ENCODE measurements at regions not wholly inside any gene's neighbourhood (a gene's known extent, or its start where the extent isn't known, plus 50 kb on each side); places are given as distances from the start of the nearest gene placed in this dataset.

DNA sequence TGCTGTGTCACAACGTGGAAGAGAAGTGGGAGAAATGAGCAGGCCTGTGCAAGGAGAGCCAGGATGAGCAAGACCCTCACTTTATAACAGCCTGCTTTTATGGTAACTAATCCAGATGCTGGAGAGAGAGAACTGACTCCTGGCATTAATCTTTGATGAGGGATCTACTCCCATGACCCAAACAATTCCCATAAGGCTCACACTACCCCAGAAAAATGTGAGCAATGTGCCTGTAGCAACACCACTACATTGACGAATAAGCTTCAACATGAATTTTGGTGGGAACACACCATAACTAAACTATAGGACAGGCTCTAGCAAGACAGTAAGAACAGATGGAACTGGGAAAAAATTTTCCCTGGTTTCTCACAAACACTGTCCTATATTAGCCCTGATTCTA lies 173.6 kb upstream of the PRSS58 start:
- TF ChIP-seq, protein P1, sequence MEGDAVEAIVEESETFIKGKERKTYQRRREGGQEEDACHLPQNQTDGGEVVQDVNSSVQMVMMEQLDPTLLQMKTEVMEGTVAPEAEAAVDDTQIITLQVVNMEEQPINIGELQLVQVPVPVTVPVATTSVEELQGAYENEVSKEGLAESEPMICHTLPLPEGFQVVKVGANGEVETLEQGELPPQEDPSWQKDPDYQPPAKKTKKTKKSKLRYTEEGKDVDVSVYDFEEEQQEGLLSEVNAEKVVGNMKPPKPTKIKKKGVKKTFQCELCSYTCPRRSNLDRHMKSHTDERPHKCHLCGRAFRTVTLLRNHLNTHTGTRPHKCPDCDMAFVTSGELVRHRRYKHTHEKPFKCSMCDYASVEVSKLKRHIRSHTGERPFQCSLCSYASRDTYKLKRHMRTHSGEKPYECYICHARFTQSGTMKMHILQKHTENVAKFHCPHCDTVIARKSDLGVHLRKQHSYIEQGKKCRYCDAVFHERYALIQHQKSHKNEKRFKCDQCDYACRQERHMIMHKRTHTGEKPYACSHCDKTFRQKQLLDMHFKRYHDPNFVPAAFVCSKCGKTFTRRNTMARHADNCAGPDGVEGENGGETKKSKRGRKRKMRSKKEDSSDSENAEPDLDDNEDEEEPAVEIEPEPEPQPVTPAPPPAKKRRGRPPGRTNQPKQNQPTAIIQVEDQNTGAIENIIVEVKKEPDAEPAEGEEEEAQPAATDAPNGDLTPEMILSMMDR (IDR thresholded peaks at IDR 0.05), result no peak

DNA sequence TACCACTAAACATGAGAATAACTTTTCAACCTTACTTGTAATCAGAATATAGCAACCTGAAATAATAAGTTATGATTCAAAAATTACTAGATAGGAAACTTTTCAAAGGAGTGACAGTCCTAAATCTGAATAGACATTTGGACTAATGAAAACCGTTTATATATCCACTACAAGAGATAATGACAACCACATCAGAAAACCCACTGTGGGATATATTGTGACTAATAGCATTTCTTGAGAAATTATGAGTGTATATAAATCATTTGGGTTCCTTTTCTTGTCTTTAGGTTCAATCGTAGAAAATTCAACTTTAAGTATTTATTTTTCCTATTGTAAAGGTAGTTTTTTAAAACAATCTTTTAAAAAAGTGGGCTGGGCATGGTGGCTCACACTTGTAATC lies 170.2 kb upstream of the PRSS58 start:
- TF ChIP-seq, protein P1 (IDR thresholded peaks at IDR 0.05), result no peak

DNA sequence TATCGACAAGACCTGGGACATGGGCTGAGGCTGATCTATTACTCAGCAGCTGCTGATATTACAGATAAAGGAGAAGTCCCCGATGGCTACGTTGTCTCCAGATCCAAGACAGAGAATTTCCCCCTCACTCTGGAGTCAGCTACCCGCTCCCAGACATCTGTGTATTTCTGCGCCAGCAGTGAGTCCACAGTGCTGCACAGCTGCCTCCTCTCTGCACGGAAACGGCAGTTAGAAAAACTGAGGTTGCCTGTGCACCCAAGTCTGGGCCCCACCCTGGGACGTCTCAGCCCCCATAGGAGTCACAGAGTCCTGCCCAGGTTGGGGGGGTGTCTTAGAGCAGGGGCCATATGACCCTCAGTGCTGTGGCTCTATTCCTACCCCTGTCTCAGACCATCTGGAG lies 167.4 kb upstream of the PRSS58 start:
- TF ChIP-seq, protein P1 (IDR thresholded peaks at IDR 0.05), result no peak

DNA sequence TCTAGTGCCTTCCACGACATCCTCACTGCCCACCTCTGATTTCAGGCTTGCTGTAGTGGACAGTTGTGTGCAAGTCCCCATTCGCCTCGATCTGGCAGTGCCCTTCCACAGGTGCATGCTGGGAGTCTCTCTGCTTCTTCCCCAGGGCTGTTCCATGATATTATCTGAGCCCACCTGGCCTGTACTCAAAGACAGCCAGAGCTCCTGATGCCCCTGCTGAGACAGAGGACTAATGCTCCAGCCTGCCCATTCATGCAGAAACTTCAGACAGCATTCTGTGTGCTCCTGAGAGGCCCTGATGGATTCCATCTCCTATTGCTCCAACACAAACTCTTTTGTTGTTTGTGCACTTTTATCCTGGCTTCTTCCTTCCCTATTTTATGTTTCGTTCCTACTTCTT lies 164.8 kb upstream of the PRSS58 start:
- TF ChIP-seq, protein P1 (IDR thresholded peaks at IDR 0.05), result no peak

DNA sequence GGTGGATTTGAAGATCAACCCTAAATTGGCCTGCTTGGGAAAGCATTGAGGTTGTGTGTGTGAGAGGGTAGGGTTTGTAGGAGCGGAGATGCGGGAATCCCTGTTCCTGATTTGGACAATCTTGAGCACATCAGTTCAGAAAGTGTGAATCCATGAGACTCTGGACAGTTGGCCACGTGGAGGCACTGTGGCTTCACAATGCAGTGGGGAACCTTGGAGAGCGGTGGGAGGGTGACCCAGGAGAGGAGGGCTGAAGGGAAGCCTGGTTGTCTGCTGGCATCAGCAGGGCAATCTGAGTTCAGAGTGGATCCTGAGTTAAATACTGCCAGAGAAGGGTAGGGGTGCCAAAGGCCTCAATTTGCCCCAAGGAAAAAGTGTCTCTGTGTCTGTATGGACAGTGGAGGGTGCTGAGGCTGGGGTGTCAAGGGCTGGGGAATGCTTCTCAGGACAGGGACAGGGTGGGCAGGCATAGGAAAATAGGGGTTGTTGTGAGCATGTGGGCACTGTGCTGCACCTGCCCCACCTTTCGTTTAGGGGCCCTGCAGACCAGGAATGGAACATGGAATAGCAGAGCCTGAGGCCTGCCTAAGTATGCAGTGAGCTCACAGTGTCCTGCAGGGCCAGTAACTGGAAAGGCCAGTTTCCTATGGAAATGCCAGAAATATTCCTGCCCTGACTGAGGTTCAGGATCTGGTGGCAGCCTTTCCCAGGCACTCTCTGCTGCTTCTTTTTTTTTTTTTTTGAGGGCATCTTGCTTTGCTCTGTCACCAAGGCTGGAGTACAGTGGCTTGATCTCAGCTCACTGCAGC lies 162.9 kb upstream of the PRSS58 start:
- TF ChIP-seq, protein P1 (IDR thresholded peaks at IDR 0.05), result peak; percentile 16; the same call in 1 of the 2 replicates

DNA sequence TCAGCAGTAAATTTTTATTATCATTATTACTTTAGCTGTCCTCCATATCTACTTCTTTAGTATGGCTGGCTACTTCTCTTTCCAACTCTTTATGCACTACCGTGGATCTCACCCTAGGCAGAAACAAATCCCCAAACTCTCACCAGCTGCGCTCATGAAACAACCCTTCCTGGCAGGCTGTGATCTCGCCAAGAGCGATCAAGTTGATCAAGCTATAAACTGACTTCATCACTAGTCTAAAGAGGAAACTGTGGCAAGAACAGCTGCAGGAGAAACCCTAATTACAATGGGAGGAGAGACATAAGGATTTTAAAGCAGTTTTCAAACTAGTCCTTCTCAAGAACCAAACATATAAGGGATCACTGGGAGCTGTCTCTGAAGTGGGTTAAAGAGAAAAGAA lies 160.5 kb upstream of the PRSS58 start:
- TF ChIP-seq, protein P1 (IDR thresholded peaks at IDR 0.05), result no peak

DNA sequence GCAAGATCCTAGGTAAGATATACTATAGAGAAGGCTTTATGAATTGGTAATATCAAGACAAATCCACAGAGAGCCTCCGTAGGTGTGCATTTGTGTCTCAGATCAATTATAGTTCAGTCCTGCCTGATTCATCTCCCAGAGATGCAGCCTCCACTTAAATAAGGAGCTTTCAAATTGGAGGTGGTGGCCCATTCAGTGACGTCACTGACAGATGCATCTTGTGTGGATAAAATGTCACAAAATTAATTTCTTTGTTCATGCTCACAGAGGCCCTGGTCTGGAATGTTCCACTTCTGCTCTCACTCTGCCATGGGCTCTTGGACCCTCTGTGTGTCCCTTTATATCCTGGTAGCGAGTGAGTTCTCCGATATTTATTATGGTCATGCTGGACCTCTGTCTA lies 157.1 kb upstream of the PRSS58 start:
- TF ChIP-seq, protein P1 (IDR thresholded peaks at IDR 0.05), result no peak

Data from LNCAP (cell line).